ENCODE measurements at regions not wholly inside any gene's neighbourhood (a gene's known extent, or its start where the extent isn't known, plus 50 kb on each side); places are given as distances from the start of the nearest gene placed in this dataset.

DNA sequence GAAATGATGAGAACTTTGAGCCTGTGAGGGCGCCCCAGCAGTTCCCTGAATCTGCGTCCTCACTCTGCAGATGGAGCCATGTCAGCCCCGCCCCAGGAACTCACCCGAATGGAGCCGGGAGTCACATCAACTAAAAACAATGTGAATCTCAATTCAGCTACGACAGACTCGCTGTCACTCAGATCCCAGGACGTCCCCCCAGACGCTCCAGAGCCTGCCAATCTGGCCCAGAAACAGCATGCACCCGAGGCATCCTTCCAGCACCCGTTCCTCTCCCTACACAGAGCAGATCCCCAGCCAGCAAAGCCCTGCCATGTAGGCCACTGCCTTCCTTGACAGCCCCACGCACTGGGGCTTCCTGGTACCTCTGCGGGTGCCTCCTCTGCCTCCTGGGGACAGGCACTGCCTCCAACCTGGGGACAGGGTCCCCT is 248.0 kb downstream of the TTLL2 start:
- Histone ChIP-seq H3K4me3 (peak overlapping the region in 1 of 2 donors; percentile 20), H3K36me3 (no peaks in the 10 kb centered on the region), H3K27ac (peak overlapping the region in 3 of 4 donors; percentile 76 to 80 (median 77)), H3K9me3 (no peaks in the 10 kb centered on the region), H3K27me3 (no peaks in the 10 kb centered on the region), H3K4me1 (peaks cover 0 to 30% (median 8%) of the 10 kb centered on the region in 3 donors)
- ATAC-seq = peak; percentile 31
- TF ChIP-seq POLR2AphosphoS5 (IDR thresholded peaks at IDR 0.05) (no peak), EP300 (IDR thresholded peaks at IDR 0.05) (no peak), POLR2A (IDR thresholded peaks at IDR 0.05) (no peak)
- TF ChIP-seq, protein P1, sequence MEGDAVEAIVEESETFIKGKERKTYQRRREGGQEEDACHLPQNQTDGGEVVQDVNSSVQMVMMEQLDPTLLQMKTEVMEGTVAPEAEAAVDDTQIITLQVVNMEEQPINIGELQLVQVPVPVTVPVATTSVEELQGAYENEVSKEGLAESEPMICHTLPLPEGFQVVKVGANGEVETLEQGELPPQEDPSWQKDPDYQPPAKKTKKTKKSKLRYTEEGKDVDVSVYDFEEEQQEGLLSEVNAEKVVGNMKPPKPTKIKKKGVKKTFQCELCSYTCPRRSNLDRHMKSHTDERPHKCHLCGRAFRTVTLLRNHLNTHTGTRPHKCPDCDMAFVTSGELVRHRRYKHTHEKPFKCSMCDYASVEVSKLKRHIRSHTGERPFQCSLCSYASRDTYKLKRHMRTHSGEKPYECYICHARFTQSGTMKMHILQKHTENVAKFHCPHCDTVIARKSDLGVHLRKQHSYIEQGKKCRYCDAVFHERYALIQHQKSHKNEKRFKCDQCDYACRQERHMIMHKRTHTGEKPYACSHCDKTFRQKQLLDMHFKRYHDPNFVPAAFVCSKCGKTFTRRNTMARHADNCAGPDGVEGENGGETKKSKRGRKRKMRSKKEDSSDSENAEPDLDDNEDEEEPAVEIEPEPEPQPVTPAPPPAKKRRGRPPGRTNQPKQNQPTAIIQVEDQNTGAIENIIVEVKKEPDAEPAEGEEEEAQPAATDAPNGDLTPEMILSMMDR (IDR thresholded peaks at IDR 0.05) = no peak
- 50 to 100% methylated on average over 1 to 5 of the region's 13 CpGs for WGBS, 2 donors (ENCODE audit: low coverage in 1 of 2)

DNA sequence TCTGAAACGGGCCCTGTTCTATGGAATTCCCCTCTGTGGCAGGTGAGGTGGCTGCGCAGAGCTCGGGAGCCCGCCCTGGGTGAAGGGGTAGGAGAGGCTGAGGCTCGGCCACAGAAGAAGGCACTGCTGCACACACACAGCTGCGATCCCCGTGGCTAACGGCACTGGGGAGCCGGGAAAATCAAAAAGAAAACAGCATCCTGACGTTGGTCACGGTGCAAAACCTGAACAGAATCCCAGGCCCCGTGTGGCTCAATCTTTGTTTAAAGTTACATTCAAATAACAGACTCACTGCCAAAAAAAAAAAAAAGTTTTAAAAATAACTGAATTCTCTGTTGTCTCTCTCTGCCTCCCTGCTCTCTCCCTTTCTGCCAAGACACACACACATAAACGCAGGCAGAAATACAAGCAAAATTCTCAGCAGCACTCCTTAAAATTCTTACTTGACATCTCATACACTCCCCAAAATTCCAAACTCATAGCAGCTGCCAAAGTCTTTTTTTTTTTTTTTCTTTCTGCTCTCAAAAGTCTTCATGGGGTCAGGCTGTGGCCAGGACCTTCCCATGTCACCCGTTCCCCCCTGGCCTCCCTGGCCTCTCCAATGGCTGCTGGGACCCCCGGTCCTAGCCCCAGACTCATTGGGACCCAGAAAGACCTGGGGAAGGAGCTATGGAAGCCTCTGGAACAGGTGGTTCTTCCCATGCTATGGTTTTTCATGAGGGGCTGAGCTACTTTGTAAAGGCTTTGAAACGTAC is 248.8 kb downstream of the TTLL2 start:
- peak; percentile 13 for TF ChIP-seq POLR2AphosphoS5 (IDR thresholded peaks at IDR 0.05)
- TF ChIP-seq EP300 (IDR thresholded peaks at IDR 0.05) = no peak
- 4 to 17% methylated on average over 6 to 7 of the region's 16 CpGs for WGBS, 2 donors (ENCODE audit: low coverage in 1 of 2)
- no peaks in the 10 kb centered on the region for H3K36me3 ChIP-seq
- no peaks in the 10 kb centered on the region for H3K27me3 ChIP-seq
- H3K27ac ChIP-seq = peak overlapping the region; percentile 8 to 80 (median 76)
- H3K9me3 ChIP-seq = no peaks in the 10 kb centered on the region
- peak overlapping the region in 1 of 2 donors; percentile 20 for H3K4me3 ChIP-seq
- peaks cover 0 to 30% (median 8%) of the 10 kb centered on the region in 3 donors for H3K4me1 ChIP-seq
- peak; percentile 74 for ATAC-seq

DNA sequence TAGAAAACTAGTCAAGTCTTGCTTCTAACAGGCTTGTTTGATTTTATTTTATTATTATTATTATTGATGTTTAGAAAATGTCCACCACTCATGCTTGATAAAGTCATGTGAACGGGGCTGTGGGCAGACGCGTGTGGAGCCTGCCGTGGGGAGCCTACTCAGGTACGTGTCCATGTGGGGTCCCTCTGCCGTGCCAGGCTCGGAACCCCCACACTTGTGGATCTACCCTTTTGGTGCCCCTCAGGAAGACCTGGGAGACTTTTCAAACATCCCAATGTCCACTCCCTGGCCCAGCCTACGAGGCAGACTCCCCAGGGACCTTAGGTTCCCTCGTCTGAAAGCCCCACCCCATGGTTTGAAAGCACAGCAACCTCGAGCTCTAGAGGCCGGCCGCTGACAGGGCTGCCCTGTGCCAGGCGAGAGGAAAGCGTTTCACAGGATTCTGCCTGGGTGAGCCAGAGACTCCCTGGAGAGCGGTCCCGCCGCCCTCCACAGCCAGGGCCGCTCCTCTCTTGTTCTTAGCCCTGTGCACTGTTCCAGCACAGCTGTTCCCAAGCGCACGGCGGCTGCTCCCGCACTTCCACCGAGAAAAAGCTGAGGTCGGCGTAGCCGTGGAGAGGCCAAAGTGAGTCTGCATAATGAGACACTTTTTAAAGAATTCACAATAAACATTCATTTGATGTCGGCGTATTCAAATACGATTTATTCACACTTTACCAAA is 249.7 kb downstream of the TTLL2 start:
- no peak overlapping the region for H3K4me3 ChIP-seq
- 93% methylated on average over 8 to 11 of the region's 29 CpGs for WGBS, 2 donors (ENCODE audit: low coverage in 1 of 2)
- H3K27me3 ChIP-seq = no peaks in the 10 kb centered on the region
- TF ChIP-seq, protein P1 (IDR thresholded peaks at IDR 0.05) = no peak
- TF ChIP-seq POLR2A (IDR thresholded peaks at IDR 0.05) = no peak
- peak; percentile 4 for ATAC-seq
- H3K4me1 ChIP-seq = peaks cover 0 to 30% (median 8%) of the 10 kb centered on the region in 3 donors
- H3K9me3 ChIP-seq = no peaks in the 10 kb centered on the region
- no peaks in the 10 kb centered on the region for H3K36me3 ChIP-seq
- peak overlapping the region in 2 of 4 donors; percentile 77 to 80 for H3K27ac ChIP-seq

DNA sequence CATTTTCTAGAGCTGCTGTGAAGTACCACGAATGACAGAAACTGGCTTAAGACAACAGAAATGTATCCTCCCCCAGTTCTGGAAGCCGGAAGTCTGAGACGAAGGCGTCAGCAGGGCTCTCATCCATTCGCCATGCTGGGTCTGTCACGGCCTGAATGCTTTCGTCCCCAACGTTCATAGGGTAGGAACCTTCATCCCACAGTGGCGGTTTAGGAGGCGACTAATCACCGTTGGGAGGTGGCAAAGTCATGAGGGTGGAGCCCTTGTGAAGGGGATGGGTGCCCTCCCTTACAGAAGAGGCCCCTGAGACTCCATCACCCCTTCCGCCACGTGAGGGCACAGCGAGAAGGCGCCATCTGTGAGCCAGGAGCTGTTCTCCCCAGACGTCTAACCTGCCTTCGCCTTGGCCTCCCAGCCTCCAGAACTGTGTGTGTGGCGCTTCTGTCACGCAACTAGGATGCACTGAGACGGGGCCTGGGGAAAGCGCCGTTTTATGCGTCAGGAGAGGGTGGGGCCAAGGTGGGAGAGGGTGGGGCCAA is 250.3 kb downstream of the TTLL2 start:
- no peak for ATAC-seq
- Histone ChIP-seq H3K4me1 (peaks cover 0 to 30% (median 8%) of the 10 kb centered on the region in 3 donors), H3K36me3 (no peaks in the 10 kb centered on the region), H3K9me3 (no peaks in the 10 kb centered on the region), H3K4me3 (no peak overlapping the region), H3K27ac (no peak overlapping the region), H3K27me3 (no peaks in the 10 kb centered on the region)
- TF ChIP-seq, protein P1 (IDR thresholded peaks at IDR 0.05) = no peak
- TF ChIP-seq POLR2AphosphoS5 (IDR thresholded peaks at IDR 0.05) = no peak
- TF ChIP-seq POLR2A (IDR thresholded peaks at IDR 0.05) = no peak
- no peak for TF ChIP-seq EP300 (IDR thresholded peaks at IDR 0.05)
- WGBS, 2 donors (ENCODE audit: low coverage in 1 of 2) = 89 to 94% methylated on average over 5 to 11 of the region's 23 CpGs

DNA sequence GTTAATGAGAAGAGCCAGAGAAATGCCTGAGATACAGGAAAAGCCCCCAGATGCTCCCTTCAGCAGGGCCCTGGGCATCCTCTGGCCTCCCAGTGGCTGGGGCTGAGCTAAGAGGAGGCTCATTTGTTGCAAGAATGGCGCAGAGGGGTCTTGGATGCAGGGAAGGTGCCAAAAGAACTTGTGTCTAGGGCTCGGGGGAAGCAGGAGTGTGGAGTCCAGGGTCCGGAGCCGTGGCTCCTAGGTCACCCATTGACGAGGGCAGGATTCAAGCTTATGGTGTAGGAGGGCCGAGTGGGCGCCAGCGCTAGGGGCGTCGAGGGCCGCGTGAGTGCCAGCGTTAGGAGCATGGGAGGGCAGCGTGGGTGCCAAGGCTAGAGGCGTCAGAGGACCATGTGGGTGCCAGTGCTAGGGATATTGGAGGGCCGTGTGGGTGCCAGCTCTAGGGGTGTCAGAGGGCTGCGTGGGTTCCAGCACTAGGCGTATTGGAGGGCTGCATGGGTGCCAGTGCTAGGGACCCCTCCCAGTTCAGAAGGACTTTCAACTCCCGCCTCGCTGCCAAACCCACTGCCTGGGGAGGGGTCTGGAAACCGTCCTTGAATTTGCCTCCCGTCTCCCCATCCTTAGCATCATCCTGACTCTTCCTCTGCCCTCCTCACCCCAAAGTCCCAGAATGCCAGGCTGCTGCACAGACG is 250.5 kb upstream of the AFDN start:
- WGBS, 2 donors (ENCODE audit: low coverage in 1 of 2) = 97 to 100% methylated on average over 2 to 7 of the region's 23 CpGs
- H3K36me3 ChIP-seq = no peaks in the 10 kb centered on the region
- no peaks in the 10 kb centered on the region for H3K27me3 ChIP-seq
- H3K4me1 ChIP-seq = peaks cover 0 to 30% (median 8%) of the 10 kb centered on the region in 3 donors
- no peaks in the 10 kb centered on the region for H3K9me3 ChIP-seq
- no peak overlapping the region for H3K4me3 ChIP-seq
- H3K27ac ChIP-seq = no peak overlapping the region
- TF ChIP-seq, protein P1 (IDR thresholded peaks at IDR 0.05) = no peak
- TF ChIP-seq POLR2AphosphoS5 (IDR thresholded peaks at IDR 0.05) (no peak), EP300 (IDR thresholded peaks at IDR 0.05) (no peak)
- ATAC-seq = no peak
